HG03066 (cell line): ENCODE measurements at regions not wholly inside any gene's neighbourhood (a gene's known extent, or its start where the extent isn't known, plus 50 kb on each side); places are given as distances from the start of the nearest gene placed in this dataset.

ENCODE experiments used
- ATAC-seq: cut with Tn5 transposase; IDR thresholded peaks from one replicate; pipeline ENCODE4 v1.9.1; 2021; ENCODE audit warnings: low read depth; ENCODE audit not compliant: unreplicated experiment

DNA sequence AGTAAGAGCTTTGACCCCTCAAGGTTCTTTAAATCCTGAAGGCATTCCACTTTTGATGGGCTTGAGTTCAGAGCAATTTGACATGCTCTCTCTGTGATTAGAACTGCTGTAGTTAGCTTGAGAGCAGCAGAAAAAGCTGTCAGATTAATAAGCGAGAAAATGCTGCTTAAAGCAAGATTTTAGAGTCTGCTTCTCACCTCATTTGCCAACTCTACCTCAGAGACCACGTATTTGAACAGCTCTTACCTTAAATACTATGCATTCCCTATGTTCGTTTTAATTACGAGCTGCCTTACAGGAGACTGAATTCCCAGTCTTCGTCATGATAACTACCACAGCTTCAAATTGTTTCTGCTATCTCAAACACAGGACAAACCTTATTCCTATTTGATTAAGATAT, 253.4 kb downstream of the SLITRK6 start:
- no peak for ATAC-seq

DNA sequence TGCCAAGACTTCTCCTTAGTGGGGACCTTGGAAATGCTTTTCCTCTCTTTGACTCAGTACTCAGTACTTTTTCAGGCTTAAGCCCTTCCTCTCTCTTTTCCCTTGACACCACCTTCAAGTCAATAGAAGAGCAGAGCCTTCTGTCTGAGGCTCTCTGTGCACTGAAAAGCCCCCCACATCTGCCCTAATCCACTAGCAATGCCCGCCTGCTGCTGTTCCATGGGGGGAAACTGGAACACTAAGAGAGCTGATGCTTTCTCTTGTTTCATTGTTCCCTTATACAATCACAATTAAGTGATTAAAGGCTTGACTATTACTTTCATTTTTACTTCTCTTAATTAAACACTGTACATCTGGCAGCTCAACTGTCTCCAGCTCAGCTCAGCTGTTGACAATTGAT, 254.5 kb downstream of the SLITRK6 start:
- ATAC-seq, result no peak

DNA sequence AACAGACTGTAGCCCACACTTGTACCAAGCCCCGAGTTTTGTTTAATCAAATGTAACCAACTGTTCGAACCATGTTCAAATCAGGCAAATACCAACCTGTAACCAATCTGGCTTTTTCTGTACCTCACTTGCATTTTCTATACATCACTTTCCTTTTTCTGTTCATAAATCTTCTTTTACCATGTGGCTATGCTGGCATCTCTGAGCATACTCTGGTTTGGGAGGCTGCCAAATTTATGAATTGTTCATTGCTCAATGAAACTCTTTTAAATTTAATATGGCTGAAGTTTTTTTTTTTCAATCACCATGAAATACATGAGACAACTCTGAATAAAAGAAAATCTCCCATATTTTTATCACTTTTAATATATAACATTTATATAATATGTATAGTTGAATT, 256.1 kb downstream of the SLITRK6 start:
- ATAC-seq, result no peak

GRCh38 chr13:85541476-85541875, 257.7 kb downstream of the SLITRK6 start:
- ATAC-seq, result no peak

DNA sequence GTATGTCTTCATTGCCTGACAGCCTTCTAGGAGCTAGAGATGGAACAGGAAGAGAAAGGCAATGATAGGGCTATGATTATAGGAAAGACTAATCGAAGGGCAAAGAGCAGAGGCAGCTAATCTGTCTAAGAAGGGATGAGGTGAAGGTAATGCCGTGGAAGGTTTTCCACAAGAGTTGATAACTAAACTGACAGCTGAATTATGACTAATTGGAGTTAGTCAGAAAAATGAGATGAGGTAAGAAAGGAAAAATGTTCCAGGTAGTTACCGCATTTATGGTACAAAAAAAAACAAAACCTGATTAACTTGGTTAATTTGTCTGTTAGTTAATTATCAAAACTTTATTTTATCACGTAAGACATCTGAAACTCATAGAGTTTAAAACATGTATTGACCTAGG, 260.3 kb downstream of the SLITRK6 start:
- ATAC-seq, result no peak

- no peak for ATAC-seq
Observed at GRCh38 chr13:85537601-85538000, 261.6 kb downstream of the SLITRK6 start.

DNA sequence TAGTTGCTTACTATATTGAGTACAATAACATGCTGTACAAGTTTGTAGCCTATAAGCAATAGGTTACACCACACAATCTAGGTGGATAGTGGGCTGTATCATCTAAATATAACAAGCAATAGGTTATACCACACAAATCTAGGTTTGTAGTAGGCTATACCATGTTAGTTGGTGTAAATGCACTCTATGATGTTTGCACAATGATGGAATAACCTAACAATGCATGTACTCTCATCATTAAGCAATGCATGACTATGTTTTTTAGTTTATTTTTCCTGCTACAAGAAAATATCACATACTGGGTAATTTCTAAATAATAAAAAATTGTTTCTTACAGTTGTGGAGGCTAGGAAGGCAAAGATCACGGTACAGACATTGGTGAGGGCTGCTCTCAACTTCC, 262.5 kb downstream of the SLITRK6 start:
- ATAC-seq, result no peak

- ATAC-seq, result no peak
Observed at GRCh38 chr13:85535316-85536084, 263.7 kb downstream of the SLITRK6 start.

- ATAC-seq, result no peak
Observed at GRCh38 chr13:85533911-85534310, 265.3 kb downstream of the SLITRK6 start.

GRCh38 chr13:85529218-85529594, 270.0 kb downstream of the SLITRK6 start:
- no peak for ATAC-seq

DNA sequence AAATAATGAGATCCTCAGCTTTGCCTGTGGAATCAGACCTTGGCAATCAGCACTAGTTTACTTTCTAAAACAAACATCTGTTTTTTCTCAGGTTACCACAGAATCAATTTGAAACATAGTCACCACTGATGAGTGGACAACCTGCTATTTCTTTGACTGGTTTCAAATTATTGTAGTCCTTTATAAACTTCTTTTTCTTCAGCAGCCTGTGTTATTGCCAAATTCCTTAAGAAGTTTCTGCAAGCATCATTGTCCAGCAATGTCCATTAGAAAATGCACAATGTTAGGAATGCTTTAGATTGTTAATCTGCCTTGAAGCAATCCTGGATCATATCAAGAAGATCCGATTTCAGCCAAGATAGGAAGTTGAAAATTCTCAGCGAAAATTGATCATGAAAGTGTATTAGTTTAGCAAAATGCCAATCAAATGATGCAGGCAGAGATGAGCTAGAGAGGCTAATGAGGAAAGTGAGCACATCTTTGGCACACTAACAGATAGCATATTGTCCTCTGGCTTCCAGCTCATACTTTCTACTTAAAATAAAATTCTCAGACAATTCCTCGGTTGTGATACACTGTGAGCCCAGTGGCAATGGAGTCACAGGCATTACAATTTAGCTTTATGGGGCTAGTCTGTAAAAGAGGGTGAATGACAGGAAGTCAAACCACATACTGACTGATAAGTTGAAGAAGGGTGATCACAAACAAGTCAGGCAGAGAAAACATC, 270.6 kb downstream of the SLITRK6 start:
- ATAC-seq, result no peak

- ATAC-seq, result no peak
Observed at GRCh38 chr13:85527316-85527715, 271.9 kb downstream of the SLITRK6 start.

GRCh38 chr13:85525411-85525810, 273.8 kb downstream of the SLITRK6 start:
- ATAC-seq, result no peak

DNA sequence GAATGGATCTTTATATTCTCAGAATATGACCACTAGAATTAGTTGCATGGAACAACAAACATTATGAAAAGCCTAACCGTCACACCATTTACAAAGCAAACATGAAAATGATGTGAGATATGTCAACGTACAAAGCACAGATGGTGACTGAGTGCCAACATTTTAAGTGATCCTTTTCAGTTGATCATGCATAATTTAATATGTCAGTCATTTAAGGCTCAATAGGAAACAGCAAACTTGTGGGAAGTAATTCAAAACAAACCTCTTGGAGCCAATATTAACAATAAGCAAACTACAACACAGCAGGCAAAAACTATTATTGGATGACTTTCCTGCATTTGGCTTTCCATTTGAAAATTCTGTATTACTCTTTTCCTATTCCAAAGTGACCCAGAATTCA, 277.6 kb downstream of the SLITRK6 start:
- ATAC-seq, result no peak

DNA sequence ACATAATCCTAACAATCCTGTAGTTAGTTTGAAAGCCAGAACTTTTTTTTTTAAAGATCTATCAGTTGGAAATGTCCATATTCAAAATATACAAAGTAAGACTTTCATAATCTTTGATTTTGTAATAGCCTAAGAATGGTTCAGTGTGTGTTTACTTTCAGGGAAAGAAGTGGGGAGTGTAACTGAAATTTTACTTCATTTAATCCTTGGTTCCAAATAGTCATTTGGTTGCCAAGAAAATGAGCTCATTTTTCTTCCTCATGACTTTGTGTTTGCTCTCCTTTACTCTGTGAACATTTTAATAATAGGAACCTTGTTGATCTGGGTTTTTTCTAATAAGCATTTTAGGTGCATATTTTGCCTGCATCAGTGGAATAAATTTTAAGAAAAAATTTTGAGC, 278.8 kb downstream of the SLITRK6 start:
- no peak for ATAC-seq

- ATAC-seq, result no peak
Observed at GRCh38 chr13:85519363-85519762, 279.9 kb downstream of the SLITRK6 start.

DNA sequence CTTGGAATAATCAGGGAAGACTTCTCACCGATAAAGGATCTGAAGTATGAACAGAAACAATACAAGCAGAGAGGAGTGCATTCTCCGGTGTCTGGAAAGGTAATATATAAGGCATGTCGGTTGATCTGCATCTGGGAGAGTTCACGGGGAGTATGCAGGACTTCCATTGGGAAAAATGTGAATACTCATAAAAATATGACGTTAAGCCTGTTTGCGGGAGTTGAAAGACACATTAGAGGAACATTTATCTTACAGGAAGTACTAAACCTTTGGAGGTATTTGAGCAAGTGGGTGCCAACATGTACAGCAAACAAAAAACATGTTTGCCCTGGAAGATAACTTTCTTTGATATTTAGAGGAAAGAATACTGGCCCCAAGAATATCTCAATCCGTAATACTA, 286.8 kb downstream of the SLITRK6 start:
- ATAC-seq, result no peak

DNA sequence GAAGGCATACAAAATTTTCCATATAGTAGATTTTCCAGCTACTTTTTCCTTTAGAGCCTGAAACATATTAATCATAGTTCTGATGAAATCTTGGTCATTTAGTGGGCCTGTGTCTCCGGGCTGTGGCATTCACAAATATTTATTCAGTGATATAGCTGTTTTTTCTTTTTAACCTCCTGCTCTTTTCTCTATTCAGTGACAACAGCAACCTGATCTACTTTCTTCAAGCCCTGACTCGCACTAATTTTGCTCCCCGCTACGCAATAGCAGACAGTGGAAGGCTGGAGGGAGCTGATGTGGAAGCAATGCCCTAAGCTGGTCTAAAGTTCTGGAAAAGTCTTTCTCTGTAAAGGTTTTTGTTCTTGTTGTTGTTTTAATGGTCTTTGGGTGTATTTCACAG, 289.7 kb downstream of the SLITRK6 start:
- ATAC-seq, result no peak

DNA sequence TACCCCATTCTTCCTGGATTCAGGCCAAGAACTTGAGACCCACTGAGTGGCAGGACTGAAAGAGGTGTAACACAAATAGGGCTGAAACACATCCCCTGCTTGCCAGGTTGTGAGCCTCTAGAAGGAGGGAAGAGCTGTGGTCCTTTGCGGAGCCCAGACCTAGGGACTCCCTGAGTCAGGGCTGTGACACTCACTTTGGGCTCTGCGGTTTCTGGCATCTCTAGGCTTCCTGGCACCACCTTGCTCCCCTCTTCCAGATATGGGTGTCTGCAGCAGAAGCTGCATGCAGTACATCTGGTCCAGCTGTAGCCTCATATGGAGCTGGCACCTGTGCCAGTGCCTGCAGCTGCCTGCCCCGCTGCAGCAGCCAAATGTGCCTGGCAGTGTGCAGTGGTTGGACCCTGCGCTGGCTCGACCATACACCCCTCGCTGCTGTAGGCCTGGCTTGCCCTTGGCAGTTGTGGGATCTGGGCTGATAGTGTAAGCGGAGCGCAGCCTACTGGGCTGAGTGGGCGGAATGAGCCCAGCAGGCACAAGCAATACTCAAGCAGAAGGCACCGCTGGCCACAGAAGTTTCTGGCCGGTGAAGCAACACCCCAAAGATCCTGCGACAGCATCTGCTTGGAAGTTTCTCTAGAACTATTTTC, 290.4 kb downstream of the SLITRK6 start:
- no peak for ATAC-seq

DNA sequence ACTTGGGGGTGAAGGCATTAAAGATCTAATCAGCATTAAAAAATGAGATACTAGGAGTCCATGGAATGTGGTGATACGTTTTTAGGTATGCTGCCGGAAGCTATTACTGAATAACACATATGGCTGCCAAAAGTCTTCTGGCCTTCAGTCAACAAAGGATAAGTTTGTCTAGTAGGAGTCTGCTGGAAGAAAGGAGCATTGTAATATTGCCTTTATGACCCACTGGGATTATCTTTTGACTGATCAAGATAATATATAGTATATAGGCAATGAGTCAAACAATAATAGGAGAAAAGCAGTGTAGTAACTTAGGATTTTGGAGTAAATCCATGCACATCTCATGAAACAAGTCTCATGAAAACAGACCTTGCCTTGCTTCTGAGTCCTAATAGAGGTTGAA, 295.4 kb downstream of the SLITRK6 start:
- ATAC-seq, result no peak

DNA sequence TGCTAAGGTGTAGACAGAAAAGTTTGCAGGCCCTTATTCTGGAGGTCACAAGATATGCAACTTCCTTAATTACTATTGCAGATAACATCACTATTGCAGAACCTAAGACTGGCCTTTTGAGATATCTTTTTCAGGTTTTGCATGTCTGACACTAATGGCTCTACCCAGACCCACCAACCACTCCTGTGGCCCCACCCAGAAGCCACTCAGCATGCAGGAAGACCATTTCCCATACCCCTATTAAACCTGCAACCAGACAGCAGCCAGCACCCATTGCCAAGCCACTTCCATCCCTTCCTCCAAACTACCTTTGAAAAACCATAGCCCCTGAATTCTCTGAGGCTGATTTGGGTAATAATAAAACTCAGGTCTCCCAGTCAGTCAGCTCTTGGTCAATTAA, 297.6 kb downstream of the SLITRK6 start:
- ATAC-seq, result no peak
